ENCODE measurements at regions not wholly inside any gene's neighbourhood (a gene's known extent, or its start where the extent isn't known, plus 50 kb on each side); places are given as distances from the start of the nearest gene placed in this dataset.
"Not testable (repeated sequence)": the region's sequence is repeated elsewhere in the genome, so short reads cannot be mapped to it uniquely, and the experiment has no call there.

- not testable (repeated sequence) for H3K27me3 Mint-ChIP-seq, H3K4me3 Mint-ChIP-seq, H3K36me3 Mint-ChIP-seq, H3K4me1 Mint-ChIP-seq, ATAC-seq, H3K27ac Mint-ChIP-seq
- H3K9me3 Mint-ChIP-seq = peaks cover 14% of the 10 kb centered on the region
Measured at GRCh38 chr7:57740126-57740525, 290.1 kb downstream of the ZNF716 start.

- no peak overlapping the region for H3K27ac Mint-ChIP-seq
- ATAC-seq = no peak
- H3K9me3 Mint-ChIP-seq = peaks cover 11% of the 10 kb centered on the region
- H3K36me3 Mint-ChIP-seq = no peaks in the 10 kb centered on the region
- no peak overlapping the region for H3K4me3 Mint-ChIP-seq
- H3K27me3 Mint-ChIP-seq = no peaks in the 10 kb centered on the region
- H3K4me1 Mint-ChIP-seq = no peaks in the 10 kb centered on the region
Measured at GRCh38 chr7:57769131-57769530, 319.2 kb downstream of the ZNF716 start.

GRCh38 chr7:57769958-57770357, 320.0 kb downstream of the ZNF716 start:
- no peak for ATAC-seq
- H3K27ac Mint-ChIP-seq = no peak overlapping the region
- H3K27me3 Mint-ChIP-seq = no peaks in the 10 kb centered on the region
- H3K4me3 Mint-ChIP-seq = no peak overlapping the region
- no peaks in the 10 kb centered on the region for H3K36me3 Mint-ChIP-seq
- H3K4me1 Mint-ChIP-seq = no peaks in the 10 kb centered on the region
- H3K9me3 Mint-ChIP-seq = peaks cover 11% of the 10 kb centered on the region

- ATAC-seq = peak; percentile 27
Measured at GRCh38 chr7:57772126-57772924, 322.3 kb downstream of the ZNF716 start.

DNA sequence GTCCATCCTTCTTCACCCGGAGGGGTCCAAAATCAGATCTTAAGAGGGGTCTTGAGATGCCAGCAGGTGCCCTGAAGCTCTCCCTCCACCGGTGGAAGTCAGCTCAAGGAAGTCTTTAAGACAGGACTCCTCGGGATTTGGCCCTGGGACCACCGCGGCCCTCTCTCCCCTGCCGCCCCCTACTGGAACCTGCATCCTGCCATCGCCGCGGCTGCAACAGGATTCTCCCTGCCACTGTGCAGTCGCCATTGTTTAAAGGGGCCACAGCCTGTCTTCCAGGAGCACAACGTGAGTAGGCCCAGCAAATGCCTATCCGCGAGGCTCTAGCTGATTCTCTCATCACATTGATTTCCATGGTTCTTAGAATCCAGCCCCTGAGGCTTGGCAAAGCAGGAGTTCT, 324.3 kb downstream of the ZNF716 start:
- Mint-ChIP-seq H3K9me3 (peaks cover 13% of the 10 kb centered on the region), H3K4me3 (no peak overlapping the region), H3K4me1 (no peaks in the 10 kb centered on the region), H3K27ac (no peak overlapping the region), H3K36me3 (no peaks in the 10 kb centered on the region), H3K27me3 (no peaks in the 10 kb centered on the region)
- ATAC-seq = no peak

More at GRCh38 chr7:57772126-57772924, 322.3 kb downstream of the ZNF716 start:
- Mint-ChIP-seq H3K27me3 (no peaks in the 10 kb centered on the region), H3K27ac (no peak overlapping the region), H3K4me1 (no peaks in the 10 kb centered on the region), H3K36me3 (no peaks in the 10 kb centered on the region), H3K9me3 (peaks cover 13% of the 10 kb centered on the region), H3K4me3 (no peak overlapping the region)

GRCh38 chr7:57775396-57776088, 325.6 kb downstream of the ZNF716 start:
- no peak for ATAC-seq
- H3K4me1 Mint-ChIP-seq = no peaks in the 10 kb centered on the region
- H3K4me3 Mint-ChIP-seq = no peak overlapping the region
- peaks cover 12% of the 10 kb centered on the region for H3K9me3 Mint-ChIP-seq
- H3K27me3 Mint-ChIP-seq = no peaks in the 10 kb centered on the region
- H3K36me3 Mint-ChIP-seq = no peaks in the 10 kb centered on the region
- H3K27ac Mint-ChIP-seq = no peak overlapping the region

DNA sequence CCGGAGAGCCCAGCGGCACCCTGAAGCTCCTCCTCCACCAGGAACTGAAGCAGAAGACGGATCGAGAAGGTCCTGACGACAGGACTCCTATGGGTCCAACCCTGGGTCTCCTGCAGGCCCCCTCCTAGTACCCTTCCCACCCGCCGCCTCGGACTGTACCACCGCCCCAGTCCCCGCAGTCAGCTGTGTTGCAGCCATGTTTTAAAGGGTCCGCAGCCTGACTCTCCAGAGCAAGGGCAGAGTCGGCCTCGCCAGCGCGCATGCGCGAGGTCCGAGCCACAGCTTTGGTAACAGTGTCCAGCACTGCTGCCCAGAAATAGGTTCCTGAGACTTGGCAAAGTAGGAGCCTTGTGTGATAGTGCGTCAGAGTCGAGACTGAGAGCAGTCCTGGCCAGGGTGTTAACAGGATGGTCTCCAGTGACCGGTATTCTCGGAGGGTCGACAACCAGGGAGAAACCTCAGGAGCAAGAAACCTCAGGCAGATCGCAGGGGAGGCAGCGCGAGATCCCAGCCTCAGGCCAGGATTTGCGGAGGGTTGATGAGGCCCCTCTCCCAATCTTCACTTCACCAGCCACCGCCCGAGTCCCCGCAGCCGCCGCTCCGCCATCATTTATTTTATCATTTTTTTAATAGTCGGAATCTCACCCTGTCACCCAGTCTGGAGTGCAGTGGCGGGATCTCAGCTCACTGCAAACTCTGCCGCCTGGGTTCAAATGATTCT, 326.3 kb downstream of the ZNF716 start:
- not testable (repeated sequence) for H3K9me3 Mint-ChIP-seq, H3K4me1 Mint-ChIP-seq, H3K36me3 Mint-ChIP-seq, H3K4me3 Mint-ChIP-seq, H3K27ac Mint-ChIP-seq, H3K27me3 Mint-ChIP-seq, ATAC-seq

GRCh38 chr7:57789130-57789529, 339.2 kb downstream of the ZNF716 start:
- no peak overlapping the region for H3K4me3 Mint-ChIP-seq
- no peak overlapping the region for H3K27ac Mint-ChIP-seq
- peaks cover 9% of the 10 kb centered on the region for H3K9me3 Mint-ChIP-seq
- ATAC-seq = no peak
- H3K4me1 Mint-ChIP-seq = no peaks in the 10 kb centered on the region
- H3K27me3 Mint-ChIP-seq = no peaks in the 10 kb centered on the region
- H3K36me3 Mint-ChIP-seq = no peaks in the 10 kb centered on the region

GRCh38 chr7:57819491-57819981, 369.6 kb downstream of the ZNF716 start:
- H3K27me3 Mint-ChIP-seq = no peaks in the 10 kb centered on the region
- no peak overlapping the region for H3K4me3 Mint-ChIP-seq
- ATAC-seq = no peak
- H3K36me3 Mint-ChIP-seq = no peaks in the 10 kb centered on the region
- no peak overlapping the region for H3K27ac Mint-ChIP-seq
- H3K4me1 Mint-ChIP-seq = no peaks in the 10 kb centered on the region
- peaks cover 15% of the 10 kb centered on the region for H3K9me3 Mint-ChIP-seq

DNA sequence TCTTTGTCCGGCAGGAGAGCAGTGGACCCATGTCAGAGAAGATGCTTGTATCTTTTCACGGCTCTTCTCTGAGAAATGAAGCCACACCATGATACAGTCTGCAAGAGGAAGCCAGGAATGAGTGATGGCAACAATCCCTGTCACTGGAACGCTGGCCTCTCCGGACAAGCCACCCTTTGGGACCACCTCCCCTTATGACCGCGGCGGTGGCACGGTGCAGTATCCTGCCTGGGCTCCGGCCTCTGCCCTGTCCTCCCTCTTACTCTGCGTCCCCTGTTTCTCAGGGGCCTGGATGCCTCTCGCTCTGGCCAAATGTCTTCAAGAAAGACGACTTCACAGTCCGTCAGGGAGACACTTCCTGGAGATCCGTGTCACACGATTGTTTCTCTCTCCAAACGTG, 370.5 kb downstream of the ZNF716 start:
- H3K36me3 Mint-ChIP-seq = no peaks in the 10 kb centered on the region
- H3K4me3 Mint-ChIP-seq = no peak overlapping the region
- peaks cover 15% of the 10 kb centered on the region for H3K9me3 Mint-ChIP-seq
- no peaks in the 10 kb centered on the region for H3K27me3 Mint-ChIP-seq
- no peaks in the 10 kb centered on the region for H3K4me1 Mint-ChIP-seq
- no peak for ATAC-seq
- no peak overlapping the region for H3K27ac Mint-ChIP-seq

GRCh38 chr7:57821438-57822382, 371.7 kb downstream of the ZNF716 start:
- no peak overlapping the region for H3K27ac Mint-ChIP-seq
- no peaks in the 10 kb centered on the region for H3K36me3 Mint-ChIP-seq
- H3K27me3 Mint-ChIP-seq = no peaks in the 10 kb centered on the region
- ATAC-seq = no peak
- H3K9me3 Mint-ChIP-seq = peaks cover 15% of the 10 kb centered on the region
- H3K4me1 Mint-ChIP-seq = no peaks in the 10 kb centered on the region
- H3K4me3 Mint-ChIP-seq = no peak overlapping the region

- not testable (repeated sequence) for H3K4me1 Mint-ChIP-seq, ATAC-seq, H3K9me3 Mint-ChIP-seq, H3K27me3 Mint-ChIP-seq, H3K36me3 Mint-ChIP-seq, H3K4me3 Mint-ChIP-seq, H3K27ac Mint-ChIP-seq
Measured at GRCh38 chr7:57826548-57826947, 376.6 kb downstream of the ZNF716 start.

- not testable (repeated sequence) for H3K9me3 Mint-ChIP-seq, ATAC-seq, H3K27me3 Mint-ChIP-seq, H3K36me3 Mint-ChIP-seq, H3K4me1 Mint-ChIP-seq, H3K27ac Mint-ChIP-seq, H3K4me3 Mint-ChIP-seq
Measured at GRCh38 chr7:57835161-57835560, 385.2 kb downstream of the ZNF716 start.

DNA sequence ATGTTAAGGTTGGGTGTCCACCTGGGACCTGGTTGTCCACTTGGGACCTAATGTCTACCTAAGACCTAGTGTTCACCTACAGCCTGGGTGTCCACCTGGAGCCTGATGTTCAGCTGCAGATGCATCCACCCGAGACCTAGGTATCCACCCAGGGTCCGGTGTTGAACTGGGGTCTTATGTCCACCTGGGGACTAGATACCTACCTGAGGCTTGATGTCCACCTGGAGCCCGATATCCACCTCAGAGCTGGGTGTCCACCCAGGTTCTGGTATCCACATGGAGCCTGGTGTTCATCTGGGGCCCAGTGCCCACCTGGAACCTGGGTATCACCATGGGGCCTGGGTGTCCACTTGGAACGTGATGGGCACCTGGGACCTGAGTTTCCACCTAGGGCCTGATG, 389.2 kb downstream of the ZNF716 start:
- H3K9me3 Mint-ChIP-seq, H3K36me3 Mint-ChIP-seq, ATAC-seq, H3K27me3 Mint-ChIP-seq, H3K4me1 Mint-ChIP-seq, H3K4me3 Mint-ChIP-seq, H3K27ac Mint-ChIP-seq: not testable (repeated sequence)

Measured in stimulated activated memory B cell treated with anti-CD40 and anti-IgM and Interleukin-4, amounts not matched to agents 10 μg/mL and 1 μg/mL and 100 μg/mL, for 72 hours (primary cell).